Glomerular visceral epithelial cell (primary cell): ENCODE measurements at regions not wholly inside any gene's neighbourhood (a gene's known extent, or its start where the extent isn't known, plus 50 kb on each side); places are given as distances from the start of the nearest gene placed in this dataset.
"Not testable (repeated sequence)": the region's sequence is repeated elsewhere in the genome, so short reads cannot be mapped to it uniquely, and the experiment has no call there.

Experiments used
- DNase-seq: peaks from one replicate; pipeline ENCODE4 v3.0.0-alpha.2; 2016; ENCODE audit errors: extremely low spot score

- DNase-seq = no peak
These were observed 1649.8 kb downstream of the EFNA5 start for GRCh38 chr5:106020894-106021293.

GRCh38 chr5:106019261-106019660 is 1651.5 kb downstream of the EFNA5 start:
- no peak for DNase-seq

DNA sequence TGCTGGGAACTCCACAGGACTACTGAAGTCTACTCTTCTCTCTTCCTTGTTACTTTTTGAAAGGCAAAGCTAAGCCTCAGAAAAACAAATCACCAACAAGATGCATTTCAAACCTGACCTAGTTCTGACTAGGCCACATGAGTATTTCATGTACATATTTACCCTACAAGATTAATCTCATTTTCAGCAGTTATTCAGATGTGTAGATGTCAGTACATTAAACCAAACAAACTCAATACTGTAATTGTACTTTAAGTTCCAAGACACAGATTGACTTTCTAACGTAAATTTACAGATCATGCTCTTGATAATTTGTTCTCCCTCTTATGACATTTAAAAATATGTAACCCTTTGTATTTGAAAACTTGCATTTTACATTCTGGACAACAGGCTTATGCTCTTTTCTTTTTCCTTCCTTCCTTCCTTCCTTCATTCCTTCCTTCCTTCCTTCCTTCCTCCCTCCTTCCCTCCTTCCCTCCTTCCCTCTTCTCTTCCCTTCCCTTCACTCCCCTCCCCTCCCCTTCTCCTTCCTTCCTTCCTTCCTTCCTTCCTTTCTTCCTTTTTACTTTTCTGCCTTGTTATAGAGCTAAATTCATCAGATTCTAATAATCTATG is 1653.4 kb downstream of the EFNA5 start:
- no peak for DNase-seq

- no peak for DNase-seq
These were observed 1656.5 kb downstream of the EFNA5 start for GRCh38 chr5:106014262-106014661.

GRCh38 chr5:106006242-106006641 is 1664.5 kb downstream of the EFNA5 start:
- DNase-seq = no peak

- DNase-seq = not testable (repeated sequence)
These were observed 1671.7 kb downstream of the EFNA5 start for GRCh38 chr5:105998991-105999390.

DNA sequence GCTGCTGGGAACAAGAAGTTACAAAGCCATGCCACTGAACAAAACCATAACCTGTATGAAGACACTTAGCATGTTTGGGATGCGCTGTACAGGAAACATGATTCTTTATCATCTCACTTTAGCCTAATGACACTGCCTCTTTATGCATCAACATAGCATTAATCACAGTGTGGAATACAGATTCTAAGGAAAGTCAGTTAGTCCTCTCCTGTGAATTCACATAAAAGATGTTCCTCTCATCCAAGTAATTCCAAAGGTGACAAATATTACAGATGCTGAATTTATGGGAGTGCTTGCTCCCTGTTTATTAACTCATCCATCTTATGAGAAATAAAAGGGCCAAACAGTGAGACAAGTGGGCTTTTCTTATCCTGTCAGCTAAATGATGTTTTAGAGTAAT is 1677.7 kb downstream of the EFNA5 start:
- no peak for DNase-seq

GRCh38 chr5:105982526-105982925 is 1688.2 kb downstream of the EFNA5 start:
- DNase-seq = no peak

- no peak for DNase-seq
These were observed 1692.7 kb downstream of the EFNA5 start for GRCh38 chr5:105978011-105978410.

DNA sequence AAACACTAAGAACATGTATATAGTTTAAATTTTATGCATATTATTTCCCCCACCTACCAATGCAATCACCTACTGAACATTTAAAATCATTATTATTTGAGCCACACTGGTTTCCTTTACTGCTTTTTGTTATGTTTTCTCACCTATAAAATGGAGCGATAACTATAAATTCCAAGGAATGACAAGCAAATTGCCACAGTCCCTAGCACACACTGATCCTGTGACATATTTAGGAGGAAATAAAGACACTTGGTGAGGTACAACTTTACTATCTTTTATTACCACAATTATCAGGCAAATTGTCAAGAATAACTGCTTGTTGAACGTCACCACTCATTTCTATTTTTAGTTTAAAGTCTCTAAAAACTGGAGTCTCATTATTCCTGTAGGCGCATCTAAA is 1693.6 kb downstream of the EFNA5 start:
- DNase-seq = no peak

DNA sequence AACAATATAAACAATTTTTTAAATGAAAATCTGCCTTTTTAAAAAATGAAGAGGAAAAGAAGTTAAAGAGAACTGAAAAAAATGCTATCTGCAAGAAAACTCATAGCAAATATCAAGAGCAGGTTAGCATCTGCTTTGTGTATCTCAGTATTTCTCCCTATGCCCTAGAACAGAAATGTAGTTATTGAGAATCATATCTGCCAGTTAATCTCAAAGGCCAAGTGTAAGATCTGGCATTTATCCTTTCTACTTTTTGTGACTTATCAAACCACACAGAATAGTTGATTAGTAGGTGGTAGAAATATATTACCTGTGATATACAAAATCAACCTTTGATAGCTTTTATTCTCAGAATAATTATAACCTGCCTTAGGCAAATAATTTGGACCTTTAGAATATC is 1699.8 kb downstream of the EFNA5 start:
- no peak for DNase-seq

DNA sequence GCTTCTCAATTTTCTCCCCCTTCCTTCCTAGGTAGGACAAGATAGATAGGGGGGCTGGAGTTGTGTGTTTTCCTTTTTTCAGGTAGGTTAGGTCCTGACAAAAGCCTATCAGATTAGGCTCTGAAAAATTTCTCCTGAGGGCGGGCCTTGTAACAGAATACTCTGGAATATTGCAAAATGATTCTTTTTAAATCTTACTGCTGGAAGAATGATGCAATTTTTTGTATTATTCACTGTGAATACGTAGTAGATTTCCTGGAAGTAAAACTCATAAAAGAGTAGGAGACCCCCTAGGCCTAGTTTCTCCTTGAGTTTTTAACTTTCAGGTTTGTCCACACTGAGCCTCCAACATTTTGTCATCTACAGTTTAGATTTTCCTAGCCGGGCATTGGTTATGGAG is 1701.8 kb downstream of the EFNA5 start:
- DNase-seq = no peak

DNA sequence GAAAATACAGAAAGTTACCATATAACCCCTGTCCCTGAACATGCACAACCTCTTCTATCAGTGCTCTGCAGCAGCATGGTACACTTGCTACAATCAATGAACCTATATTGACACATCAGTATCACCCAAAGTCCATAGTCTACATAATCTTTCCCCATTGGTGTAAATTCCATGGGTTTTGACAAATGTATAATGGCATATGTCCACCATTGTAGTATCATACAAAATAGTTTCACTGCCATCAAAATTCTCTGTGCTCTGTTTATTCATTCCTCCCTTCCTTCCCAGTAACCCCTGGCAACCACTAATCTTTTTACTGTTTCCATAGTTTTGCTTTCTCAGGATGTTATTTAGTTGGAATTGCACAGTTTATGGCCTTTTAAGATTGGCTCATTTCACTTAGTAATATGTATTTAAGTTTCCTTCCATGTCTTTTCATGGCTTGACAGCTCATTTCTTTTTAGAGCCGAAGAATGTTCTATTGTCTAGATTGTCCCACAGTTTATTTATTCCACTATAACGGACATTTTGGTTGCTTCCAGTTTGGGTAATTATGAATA is 1707.0 kb downstream of the EFNA5 start:
- DNase-seq = no peak

DNA sequence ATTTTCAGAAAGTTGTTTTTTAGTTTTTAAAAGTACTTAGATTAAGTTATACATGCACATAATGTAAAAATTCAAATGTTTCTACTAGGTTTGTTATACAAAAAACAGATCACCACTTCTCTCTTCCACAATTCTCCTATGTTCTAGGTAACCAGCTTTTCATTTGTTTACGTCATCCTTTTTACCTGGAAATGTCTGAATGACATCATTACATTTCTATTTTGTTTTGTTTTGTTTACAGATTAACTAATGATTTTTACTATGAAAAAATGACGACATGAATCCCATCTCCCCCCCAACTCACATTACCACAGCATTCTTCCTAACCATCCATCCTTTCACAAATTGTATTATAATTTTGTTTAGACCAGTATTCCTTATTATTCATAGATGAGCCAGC is 1709.2 kb downstream of the EFNA5 start:
- DNase-seq = no peak

DNA sequence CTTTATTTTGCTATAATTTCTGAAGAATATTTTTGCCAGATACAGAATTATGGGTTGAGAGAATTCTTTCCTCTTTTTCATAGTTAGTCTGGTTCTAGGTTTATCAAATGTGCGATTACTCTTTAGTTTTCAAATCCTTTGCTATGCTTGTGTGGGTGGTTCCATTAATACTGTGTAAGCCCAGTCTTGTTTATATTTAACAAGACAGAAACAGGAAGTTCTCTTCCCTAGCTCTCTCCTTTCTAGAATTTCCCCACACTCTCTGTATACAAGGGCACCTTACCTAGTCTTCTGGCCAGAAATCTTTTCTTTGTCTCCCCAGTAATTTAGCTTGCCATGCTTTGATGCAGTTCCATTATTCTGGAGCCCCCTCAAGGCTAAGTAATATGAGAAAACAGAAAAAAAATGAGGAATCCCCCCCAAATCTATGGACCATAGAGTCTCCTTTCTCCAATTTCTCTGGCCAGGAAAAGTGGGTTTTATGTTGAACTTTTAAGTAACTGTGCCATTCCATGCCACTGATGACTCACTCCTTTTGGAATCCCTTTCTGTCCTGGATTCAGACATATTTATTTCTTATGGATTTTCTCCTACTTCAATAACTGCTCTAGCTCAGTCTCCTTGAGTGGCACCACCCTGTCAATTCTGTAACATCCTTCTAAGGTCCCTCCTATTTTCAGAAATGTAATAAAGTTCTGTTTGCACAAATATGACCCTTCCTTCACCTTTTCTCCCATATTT is 1714.1 kb downstream of the EFNA5 start:
- peak; percentile 9 for DNase-seq

GRCh38 chr5:105954341-105954740 is 1716.4 kb downstream of the EFNA5 start:
- no peak for DNase-seq

- DNase-seq = no peak
These were observed 1717.1 kb downstream of the EFNA5 start for GRCh38 chr5:105953616-105954015.

DNA sequence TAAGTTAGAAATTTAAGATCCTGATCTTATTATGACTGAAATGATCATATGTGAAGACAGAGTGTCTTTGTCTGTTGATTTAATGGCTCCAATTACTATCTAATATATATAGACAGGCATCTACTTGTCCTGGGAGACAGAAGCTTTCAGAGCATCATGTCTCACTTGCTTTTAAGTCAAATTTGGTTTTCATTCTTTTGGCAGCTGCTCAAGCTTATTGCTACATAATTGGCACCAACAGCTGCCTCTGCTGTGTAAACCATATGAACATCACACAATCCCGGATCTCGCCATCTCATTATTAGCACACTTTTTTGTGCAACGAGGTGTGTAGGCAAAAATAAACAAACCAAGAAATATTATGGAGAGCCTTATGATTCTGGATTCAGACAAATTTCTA is 1717.9 kb downstream of the EFNA5 start:
- DNase-seq = no peak

DNA sequence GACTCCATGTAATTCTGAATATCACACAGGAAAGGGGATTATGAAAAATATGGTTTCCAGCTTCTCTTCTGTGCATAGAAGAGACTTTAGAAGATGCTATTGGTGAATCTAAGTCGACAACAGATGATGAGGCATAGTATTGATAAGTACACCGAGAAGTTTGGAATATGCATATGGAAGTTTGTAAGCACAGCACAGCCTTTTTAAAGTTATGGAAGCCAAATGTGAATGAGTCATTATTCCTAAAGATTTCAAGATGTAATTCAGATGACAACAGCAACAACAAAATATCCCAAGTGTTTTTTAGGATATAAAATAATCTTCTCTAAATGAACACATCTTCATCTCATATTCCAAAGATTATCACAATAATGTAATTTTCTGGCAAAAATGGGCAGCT is 1723.3 kb downstream of the EFNA5 start:
- DNase-seq = no peak

- no peak for DNase-seq
These were observed 1725.3 kb downstream of the EFNA5 start for GRCh38 chr5:105945203-105945972.

DNA sequence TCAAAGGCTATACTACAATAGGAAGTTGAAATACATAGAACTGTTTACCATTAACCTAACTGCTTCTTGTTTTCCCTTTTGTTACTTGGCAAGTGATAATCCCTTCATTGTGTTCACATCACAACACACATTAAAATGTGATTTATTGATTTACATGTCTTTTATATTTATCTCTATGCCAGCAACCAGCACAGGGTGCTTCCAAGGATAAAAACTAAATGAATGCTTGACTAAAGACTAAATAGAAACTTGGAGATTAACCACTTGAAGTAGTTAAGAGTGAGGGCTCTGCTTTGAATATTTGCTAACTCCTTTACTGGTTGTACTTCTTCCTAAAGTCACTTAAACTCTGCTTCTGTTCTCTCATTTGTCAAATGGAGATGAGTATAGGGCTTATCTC is 1730.6 kb downstream of the EFNA5 start:
- no peak for DNase-seq

DNA sequence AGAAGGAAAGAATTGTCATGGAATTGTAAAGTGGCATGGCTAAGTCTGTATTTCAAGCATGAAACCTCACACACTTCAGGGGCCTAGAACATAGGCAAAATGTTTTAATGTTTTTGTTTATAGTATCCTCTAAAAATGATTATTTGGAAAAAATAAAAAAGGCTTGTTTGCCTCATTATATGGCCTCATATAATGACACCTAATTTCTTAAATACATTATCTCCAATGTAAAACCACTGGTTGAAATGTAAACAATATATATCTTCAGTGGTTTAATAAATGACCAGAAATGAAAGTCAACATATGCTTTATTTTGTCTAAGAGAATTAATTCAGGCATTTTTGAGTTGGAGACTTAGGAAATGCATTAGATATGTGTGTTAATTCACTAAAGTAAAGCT is 1736.6 kb downstream of the EFNA5 start:
- no peak for DNase-seq
